ENCODE measurements at regions not wholly inside any gene's neighbourhood (a gene's known extent, or its start where the extent isn't known, plus 50 kb on each side); places are given as distances from the start of the nearest gene placed in this dataset.

DNA sequence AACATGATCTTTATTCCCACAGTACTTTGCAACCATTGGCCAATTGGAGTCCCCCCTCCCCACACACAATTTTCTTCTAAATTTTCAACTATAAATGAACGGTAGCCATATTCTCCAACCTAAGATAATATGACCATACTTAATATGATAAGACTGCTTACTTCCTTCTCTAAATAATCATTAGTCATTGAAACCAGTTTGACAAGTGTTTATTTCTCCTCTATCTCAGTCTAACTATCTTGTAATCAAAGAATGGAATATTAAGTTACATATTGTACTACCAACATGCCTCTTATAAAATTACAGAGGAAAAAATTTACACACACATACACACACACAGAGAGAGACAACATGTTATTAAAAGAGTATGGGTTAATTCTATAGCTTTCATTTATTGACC lies 567.4 kb upstream of the TMPRSS15 start:
- no peaks in the 10 kb centered on the region for H3K27me3 ChIP-seq
- DNase-seq: no peak
- 0 to 38% methylated on average over 1 of the region's 1 CpG for WGBS, 2 donors
- no peak overlapping the region for H3K27ac ChIP-seq
- ATAC-seq: no peak
- TF ChIP-seq, protein P1, sequence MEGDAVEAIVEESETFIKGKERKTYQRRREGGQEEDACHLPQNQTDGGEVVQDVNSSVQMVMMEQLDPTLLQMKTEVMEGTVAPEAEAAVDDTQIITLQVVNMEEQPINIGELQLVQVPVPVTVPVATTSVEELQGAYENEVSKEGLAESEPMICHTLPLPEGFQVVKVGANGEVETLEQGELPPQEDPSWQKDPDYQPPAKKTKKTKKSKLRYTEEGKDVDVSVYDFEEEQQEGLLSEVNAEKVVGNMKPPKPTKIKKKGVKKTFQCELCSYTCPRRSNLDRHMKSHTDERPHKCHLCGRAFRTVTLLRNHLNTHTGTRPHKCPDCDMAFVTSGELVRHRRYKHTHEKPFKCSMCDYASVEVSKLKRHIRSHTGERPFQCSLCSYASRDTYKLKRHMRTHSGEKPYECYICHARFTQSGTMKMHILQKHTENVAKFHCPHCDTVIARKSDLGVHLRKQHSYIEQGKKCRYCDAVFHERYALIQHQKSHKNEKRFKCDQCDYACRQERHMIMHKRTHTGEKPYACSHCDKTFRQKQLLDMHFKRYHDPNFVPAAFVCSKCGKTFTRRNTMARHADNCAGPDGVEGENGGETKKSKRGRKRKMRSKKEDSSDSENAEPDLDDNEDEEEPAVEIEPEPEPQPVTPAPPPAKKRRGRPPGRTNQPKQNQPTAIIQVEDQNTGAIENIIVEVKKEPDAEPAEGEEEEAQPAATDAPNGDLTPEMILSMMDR (IDR thresholded peaks at IDR 0.05): no peak
- no peaks in the 10 kb centered on the region for H3K4me1 ChIP-seq
- H3K4me3 ChIP-seq: no peak overlapping the region
- peaks cover 0 to 11% (median 0%) of the 10 kb centered on the region in 11 donors for H3K9me3 ChIP-seq
- H3K36me3 ChIP-seq: no peaks in the 10 kb centered on the region
- intact Hi-C loops (cut with DNase I): no loop called here

DNA sequence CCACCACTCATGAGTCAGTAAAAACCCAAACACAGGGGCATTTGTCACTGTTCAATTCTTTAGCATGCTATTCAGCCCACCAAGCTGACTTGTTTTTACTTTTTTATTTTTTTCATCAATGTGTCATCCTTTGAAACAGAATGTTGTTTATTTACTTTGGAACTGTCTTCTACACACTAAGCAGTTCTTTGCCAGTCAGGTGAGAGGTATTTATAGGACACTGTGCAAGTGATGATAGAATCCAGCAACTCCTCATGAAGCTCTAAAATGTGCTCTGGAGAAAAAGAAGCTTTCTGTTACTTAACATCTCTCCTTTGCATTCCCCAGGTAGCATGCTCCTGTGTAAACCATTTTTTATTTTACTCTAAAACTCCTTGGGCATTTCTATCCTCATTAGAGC lies 582.0 kb upstream of the TMPRSS15 start:
- Histone ChIP-seq H3K9me3 (peaks cover 0 to 35% (median 4%) of the 10 kb centered on the region in 11 donors), H3K27me3 (no peaks in the 10 kb centered on the region), H3K4me3 (no peak overlapping the region), H3K4me1 (no peaks in the 10 kb centered on the region), H3K36me3 (no peaks in the 10 kb centered on the region), H3K27ac (no peak overlapping the region)
- TF ChIP-seq, protein P1 (IDR thresholded peaks at IDR 0.05): no peak
- DNase-seq (no peak), ATAC-seq (no peak)
- intact Hi-C loops (cut with DNase I): no loop called here

DNA sequence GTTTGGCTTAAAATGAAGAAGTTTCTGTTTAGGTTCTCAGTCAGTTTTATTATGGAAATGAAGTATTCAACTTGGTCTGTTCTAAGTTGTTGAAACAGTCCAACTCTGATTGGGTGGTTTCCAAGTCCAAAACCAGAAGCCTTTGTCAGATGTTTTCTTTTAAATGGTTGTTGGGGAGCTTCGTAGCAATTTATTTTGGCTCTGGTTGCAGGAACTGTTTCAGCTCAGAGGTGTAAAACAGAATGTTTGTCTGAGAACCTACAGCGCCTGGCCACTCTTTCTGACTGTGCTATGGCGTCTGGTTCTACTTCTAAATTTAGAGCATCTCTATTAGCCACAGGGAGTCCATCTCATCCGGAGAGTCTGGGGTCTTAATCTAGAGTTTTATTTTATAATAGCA lies 582.6 kb upstream of the TMPRSS15 start:
- TF ChIP-seq, protein P1 (IDR thresholded peaks at IDR 0.05): no peak
- WGBS, 2 donors: 45 to 46% methylated on average over 4 of the region's 4 CpGs
- DNase-seq: no peak
- no peak overlapping the region for H3K27ac ChIP-seq
- ATAC-seq: peak in 1 of 8 donors; percentile 33
- intact Hi-C loops (cut with DNase I): no loop called here
- H3K27me3 ChIP-seq: no peaks in the 10 kb centered on the region
- H3K4me1 ChIP-seq: no peaks in the 10 kb centered on the region
- peaks cover 0 to 36% (median 4%) of the 10 kb centered on the region in 11 donors for H3K9me3 ChIP-seq
- H3K4me3 ChIP-seq: no peak overlapping the region
- H3K36me3 ChIP-seq: no peaks in the 10 kb centered on the region

DNA sequence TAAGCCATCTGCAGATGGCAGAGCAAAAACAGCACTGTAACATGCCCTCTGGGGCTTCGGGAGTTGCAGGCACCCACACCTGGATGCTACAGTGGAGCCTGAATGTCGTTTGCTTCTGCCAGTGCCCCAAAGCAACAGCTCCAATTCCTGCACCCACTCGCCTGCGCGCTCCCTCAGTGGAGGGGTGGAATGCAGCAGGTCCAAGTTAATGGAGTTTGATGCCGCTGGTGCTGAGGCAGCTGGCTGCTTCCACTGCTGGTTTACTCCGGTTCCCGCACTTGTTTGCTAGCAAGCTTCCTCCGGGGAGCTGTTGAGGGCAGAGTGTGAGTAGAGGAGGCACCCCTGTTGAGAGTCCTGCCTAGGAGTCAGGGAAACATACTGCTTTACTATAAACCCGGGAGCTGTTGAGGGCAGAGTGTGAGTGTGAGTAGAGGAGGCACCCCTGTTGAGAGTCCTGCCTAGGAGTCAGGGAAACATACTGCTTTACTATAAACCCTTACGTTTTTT lies 584.0 kb upstream of the TMPRSS15 start:
- no peak for DNase-seq
- TF ChIP-seq, protein P1 (IDR thresholded peaks at IDR 0.05): no peak
- intact Hi-C loops (cut with DNase I): no loop called here

More for the DNA sequence above, 584.0 kb upstream of the TMPRSS15 start:
- Histone ChIP-seq H3K4me3 (no peak overlapping the region), H3K9me3 (peaks cover 0 to 44% (median 4%) of the 10 kb centered on the region in 11 donors), H3K27ac (no peak overlapping the region), H3K36me3 (no peaks in the 10 kb centered on the region), H3K27me3 (no peaks in the 10 kb centered on the region), H3K4me1 (no peaks in the 10 kb centered on the region)
- WGBS, 2 donors: 81 to 82% methylated on average over 11 of the region's 11 CpGs
- no peak for ATAC-seq
